Suprapubic skin (tissue), 4 donors: ENCODE measurements at regions not wholly inside any gene's neighbourhood (a gene's known extent, or its start where the extent isn't known, plus 50 kb on each side); places are given as distances from the start of the nearest gene placed in this dataset.

Experiments used
- DNase-seq, 2 donors: peaks; one replicate each; pipeline ENCODE4 v3.0.0-alpha.2; 2019; ENCODE audit warnings: low spot score in 2 of 2
- H3K27ac ChIP-seq: fragments of 200-600 bp; sonication (generic); one replicate; pipeline ENCODE4 v1.5.1; 2019
- H3K27me3 ChIP-seq: fragments of 200-600 bp; sonication (generic); one replicate; pipeline ENCODE4 v1.5.1; 2019
- H3K36me3 ChIP-seq: fragments of 200-600 bp; sonication (generic); one replicate; pipeline ENCODE4 v1.5.1; 2019
- H3K4me1 ChIP-seq: fragments of 200-600 bp; sonication (generic); one replicate; pipeline ENCODE4 v1.5.1; 2019
- H3K4me3 ChIP-seq: fragments of 200-600 bp; sonication (generic); one replicate; pipeline ENCODE4 v1.5.1; 2019; ENCODE audit warnings: mild to moderate bottlenecking
- H3K9me3 ChIP-seq: fragments of 200-600 bp; sonication (generic); one replicate; pipeline ENCODE4 v1.5.1; 2019
- CTCF ChIP-seq, 2 donors: fragments of 200-600 bp in 1 of 2; fragments of 450-650 bp in 1 of 2; sonication (generic) in 1 of 2; IDR thresholded peaks; one replicate each; pipeline ENCODE4 v1.5.1; 2016 to 2019; ENCODE audit warnings: antibody characterized with exemption in 2 of 2, mild to moderate bottlenecking in 1 of 2, moderate library complexity in 1 of 2
- EP300 ChIP-seq: sonication (generic); formaldehyde crosslinking; IDR thresholded peaks from one replicate; pipeline ENCODE4 v1.6.1; 2017; ENCODE audit warnings: antibody characterized with exemption
- POLR2A ChIP-seq, 2 donors: fragments of 450-650 bp; IDR thresholded peaks; one replicate each; pipeline ENCODE4 v1.6.1; 2017; ENCODE audit warnings: antibody characterized with exemption in 2 of 2, mild to moderate bottlenecking in 2 of 2, moderate library complexity in 2 of 2
- POLR2AphosphoS5 ChIP-seq, 3 donors: sonication (generic); formaldehyde crosslinking; IDR thresholded peaks; one replicate each; pipeline ENCODE4 v1.6.1; 2017; ENCODE audit warnings: antibody characterized with exemption in 3 of 3
- WGBS: methylation state at CpG from one replicate; pipeline ENCODE4 v1.1.5; 2018; 5-methylcytosine and 5-hydroxymethylcytosine counted together

GRCh38 chr4:19327364-19327763 lies 924.3 kb upstream of the SLIT2 start:
- H3K9me3 ChIP-seq, result no peaks in the 10 kb centered on the region

GRCh38 chr4:19324184-19324583 lies 927.5 kb upstream of the SLIT2 start:
- H3K4me1 ChIP-seq, result no peaks in the 10 kb centered on the region
- H3K4me3 ChIP-seq, result no peak overlapping the region
- no peaks in the 10 kb centered on the region for H3K36me3 ChIP-seq
- TF ChIP-seq EP300, result no peak
- TF ChIP-seq POLR2AphosphoS5 (IDR thresholded peaks at IDR 0.05), result no peak
- no peak for TF ChIP-seq POLR2A (IDR thresholded peaks at IDR 0.05)
- no peak for TF ChIP-seq CTCF (IDR thresholded peaks at IDR 0.05)
- no peaks in the 10 kb centered on the region for H3K9me3 ChIP-seq
- no peaks in the 10 kb centered on the region for H3K27me3 ChIP-seq
- no peak overlapping the region for H3K27ac ChIP-seq
- no peak for DNase-seq

More at GRCh38 chr4:19327364-19327763, 924.3 kb upstream of the SLIT2 start:
- DNase-seq, result no peak
- no peak overlapping the region for H3K27ac ChIP-seq
- no peaks in the 10 kb centered on the region for H3K4me1 ChIP-seq
- no peaks in the 10 kb centered on the region for H3K27me3 ChIP-seq
- TF ChIP-seq CTCF (IDR thresholded peaks at IDR 0.05) (no peak), POLR2AphosphoS5 (IDR thresholded peaks at IDR 0.05) (no peak), POLR2A (IDR thresholded peaks at IDR 0.05) (no peak), EP300 (no peak)
- H3K4me3 ChIP-seq, result no peak overlapping the region
- H3K36me3 ChIP-seq, result no peaks in the 10 kb centered on the region
- WGBS, result 76% methylated on average over 1 of the region's 1 CpG

- Histone ChIP-seq H3K27me3 (no peaks in the 10 kb centered on the region), H3K4me3 (no peak overlapping the region), H3K4me1 (no peaks in the 10 kb centered on the region), H3K36me3 (no peaks in the 10 kb centered on the region), H3K9me3 (no peaks in the 10 kb centered on the region), H3K27ac (no peak overlapping the region)
- no peak for DNase-seq
- 72% methylated on average over 1 of the region's 1 CpG for WGBS
- no peak for TF ChIP-seq POLR2AphosphoS5 (IDR thresholded peaks at IDR 0.05)
- no peak for TF ChIP-seq CTCF (IDR thresholded peaks at IDR 0.05)
- no peak for TF ChIP-seq POLR2A (IDR thresholded peaks at IDR 0.05)
- no peak for TF ChIP-seq EP300
Observed at GRCh38 chr4:19319607-19320006, 932.1 kb upstream of the SLIT2 start.

- Histone ChIP-seq H3K4me3 (no peak overlapping the region), H3K4me1 (no peaks in the 10 kb centered on the region)
Observed at GRCh38 chr4:19317377-19317776, 934.3 kb upstream of the SLIT2 start.

DNA sequence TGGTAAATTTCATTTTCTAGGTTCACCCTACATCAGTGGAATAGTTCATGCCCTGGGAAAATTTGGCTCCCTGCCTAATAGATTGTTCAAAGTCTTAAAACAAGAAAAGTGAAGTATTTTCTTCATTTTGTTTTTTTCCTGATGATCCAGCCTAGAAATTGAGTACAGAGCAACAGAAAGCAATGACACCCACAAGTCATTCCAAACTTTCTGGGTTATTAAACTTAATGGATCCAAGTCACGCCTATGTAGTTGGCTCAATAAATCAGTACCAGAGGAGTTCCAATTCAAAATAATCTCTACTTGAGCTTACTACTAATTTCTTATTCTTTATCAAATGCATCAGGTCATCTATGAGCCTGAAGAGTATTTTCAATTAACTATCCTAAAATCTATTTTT lies 937.6 kb upstream of the SLIT2 start:
- H3K4me1 ChIP-seq, result no peaks in the 10 kb centered on the region
- H3K36me3 ChIP-seq, result no peaks in the 10 kb centered on the region
- TF ChIP-seq CTCF (IDR thresholded peaks at IDR 0.05), result no peak
- no peak for TF ChIP-seq POLR2AphosphoS5 (IDR thresholded peaks at IDR 0.05)
- TF ChIP-seq EP300, result no peak
- TF ChIP-seq POLR2A (IDR thresholded peaks at IDR 0.05), result no peak
- WGBS, result 22% methylated on average over 1 of the region's 1 CpG
- no peak for DNase-seq
- H3K9me3 ChIP-seq, result no peaks in the 10 kb centered on the region
- no peaks in the 10 kb centered on the region for H3K27me3 ChIP-seq
- no peak overlapping the region for H3K4me3 ChIP-seq
- no peak overlapping the region for H3K27ac ChIP-seq

More at GRCh38 chr4:19317377-19317776, 934.3 kb upstream of the SLIT2 start:
- Histone ChIP-seq H3K27me3 (no peaks in the 10 kb centered on the region), H3K27ac (no peak overlapping the region), H3K9me3 (no peaks in the 10 kb centered on the region), H3K36me3 (no peaks in the 10 kb centered on the region)
- no peak for DNase-seq
- TF ChIP-seq POLR2A (IDR thresholded peaks at IDR 0.05), result no peak
- TF ChIP-seq POLR2AphosphoS5 (IDR thresholded peaks at IDR 0.05), result no peak
- no peak for TF ChIP-seq CTCF (IDR thresholded peaks at IDR 0.05)
